GM12878 (cell line): ENCODE measurements at regions not wholly inside any gene's neighbourhood (a gene's known extent, or its start where the extent isn't known, plus 50 kb on each side); places are given as distances from the start of the nearest gene placed in this dataset.

Source experiments
- ATAC-seq: fragments of 200-7000 bp; cut with Tn5 transposase; 3 replicates; pipeline ENCODE4 v1.9.1; 2020; ENCODE audit warnings: mild to moderate bottlenecking, moderate library complexity
- BruUV-seq: library from RNA; stranded (reverse); fragments of 400-500 nt; replicated peaks from 2 replicates; lab custom pipeline; 2021; lab: Mats Ljungman, UMichigan
- CTCF ChIA-PET: fragments of 300-600 bp; sonication (Branson Sonifier 250); formaldehyde crosslinking; extraction: SDS; loops from one replicate; lab custom pipeline; 2021; ENCODE audit warnings: inconsistent platforms; lab: Yijun Ruan, JAX
- POLR2A ChIA-PET: fragments of 350-600 bp; formaldehyde crosslinking; extraction: SDS; loops from one replicate; lab custom pipeline; 2021; ENCODE audit warnings: inconsistent platforms; lab: Charles Lee
- RAD21 ChIA-PET: fragments of 300-600 bp; sonication (Branson Sonifier 250); formaldehyde crosslinking; loops from one replicate; lab custom pipeline; 2023; ENCODE audit warnings: antibody characterized with exemption; ENCODE audit not compliant: unreplicated experiment; lab: Charles Lee
- SMC1A ChIA-PET: fragments of 300-600 bp; sonication (Branson Sonifier 250); formaldehyde crosslinking; loops from one replicate; lab custom pipeline; 2023; ENCODE audit not compliant: unreplicated experiment, uncharacterized antibody; lab: Charles Lee
- DNase-seq: peaks from one replicate; pipeline ENCODE4 v3.0.0-alpha.2; 2011; ENCODE audit warnings: low read depth, low spot score
- FAIRE-seq: peaks from 3 replicates; lab custom pipeline; 2011; peaks lifted over from hg19 to GRCh38; lab: Jason Lieb, UNC
- H2AFZ ChIP-seq: 2 replicates; pipeline ENCODE4 v1.6.0; 2011; ENCODE audit warnings: low read depth, low read length, control low read depth; ENCODE audit not compliant: control insufficient read depth
- H3K27ac ChIP-seq: 2 replicates; pipeline ENCODE4 v1.5.1; 2011; ENCODE audit warnings: control low read depth; ENCODE audit not compliant: control insufficient read depth, insufficient read depth
- H3K27me3 ChIP-seq, 2 experiments: replicated peaks in 1 of 2; 2 replicates each; pipeline versions ENCODE4 v1.6.0 to v1.6.1; 2011; ENCODE audit warnings: low read length in 1 of 2; ENCODE audit not compliant: control insufficient read depth in 2 of 2, insufficient read depth in 2 of 2
- H3K36me3 ChIP-seq, 2 experiments: 2 replicates each; pipeline ENCODE4 v1.5.1; 2011; ENCODE audit warnings: low read length in 1 of 2; ENCODE audit not compliant: control insufficient read depth in 2 of 2, insufficient read depth in 2 of 2
- H3K4me1 ChIP-seq: 2 replicates; pipeline ENCODE4 v1.6.1; 2011; ENCODE audit warnings: mild to moderate bottlenecking, low read length, moderate library complexity, mixed read lengths; ENCODE audit not compliant: control insufficient read depth, insufficient read depth
- H3K4me2 ChIP-seq: 2 replicates; pipeline ENCODE4 v1.6.0; 2011; ENCODE audit warnings: control low read depth; ENCODE audit not compliant: control insufficient read depth, insufficient read depth
- H3K4me3 ChIP-seq: fragments of 200-600 bp; sonication (generic); 2 replicates; pipeline ENCODE4 v1.5.1; 2016
- H3K79me2 ChIP-seq: 2 replicates; pipeline ENCODE4 v1.6.0; 2011; ENCODE audit warnings: low read length; ENCODE audit not compliant: control insufficient read depth, insufficient read depth
- H3K9ac ChIP-seq: 2 replicates; pipeline ENCODE4 v1.8.0; 2011; ENCODE audit warnings: low read length, control low read depth, mixed read lengths; ENCODE audit not compliant: control insufficient read depth, insufficient read depth
- H3K9me3 ChIP-seq: replicated peaks from 3 replicates; pipeline ENCODE4 v1.5.1; 2011; ENCODE audit warnings: mild to moderate bottlenecking, low read length; ENCODE audit not compliant: control insufficient read depth, insufficient read depth
- H4K20me1 ChIP-seq: 2 replicates; pipeline ENCODE4 v1.6.0; 2011; ENCODE audit not compliant: control insufficient read depth, insufficient read depth
- BRCA1 ChIP-seq: IDR thresholded peaks from 2 replicates; pipeline ENCODE4 v1.6.1; 2011; ENCODE audit warnings: low read depth, low read length, improper control_type of control experiment
- CHD2 ChIP-seq: IDR thresholded peaks from 2 replicates; pipeline ENCODE4 v1.6.1; 2011; ENCODE audit warnings: low read depth, low read length, improper control_type of control experiment, borderline replicate concordance
- DPF2 ChIP-seq: fragments of 450-650 bp; IDR thresholded peaks from 2 replicates; pipeline ENCODE4 v1.6.1; 2017; ENCODE audit warnings: mild to moderate bottlenecking
- EED ChIP-seq: sonication (generic); IDR thresholded peaks from 2 replicates; pipeline ENCODE4 v1.6.1; 2016; ENCODE audit warnings: antibody characterized with exemption, low read depth
- ESRRA ChIP-seq: IDR thresholded peaks from 2 replicates; pipeline ENCODE4 v1.6.1; 2012; ENCODE audit warnings: mild to moderate bottlenecking, low read length, improper control_type of control experiment
- HDAC2 ChIP-seq: fragments of 200-600 bp; sonication (generic); IDR thresholded peaks from 2 replicates; pipeline ENCODE4 v1.6.1; 2017
- POU2F2 ChIP-seq: IDR thresholded peaks from 3 replicates; pipeline ENCODE4 v1.6.1; 2011; ENCODE audit warnings: low read depth, mild to moderate bottlenecking, low read length, borderline replicate concordance
- SMAD1 ChIP-seq: fragments of 450-650 bp; IDR thresholded peaks from 2 replicates; pipeline ENCODE4 v1.6.1; 2018; ENCODE audit warnings: mild to moderate bottlenecking, low read depth; ENCODE audit not compliant: partially characterized antibody
- SMAD5 ChIP-seq: IDR thresholded peaks from 2 replicates; pipeline ENCODE4 v1.6.1; 2016; ENCODE audit warnings: antibody characterized with exemption, low read depth
- TCF3 ChIP-seq: IDR thresholded peaks from 2 replicates; pipeline ENCODE4 v1.6.1; 2012; ENCODE audit warnings: low read depth, mild to moderate bottlenecking, low read length, borderline replicate concordance; ENCODE audit not compliant: insufficient read depth
- WGBS: methylation state at CpG from one replicate; pipeline ENCODE4 v1.1.6; 2016; ENCODE audit warnings: low lambda C conversion rate; ENCODE audit not compliant: insufficient replicate concordance, insufficient coverage; ENCODE audit errors: missing lambda C conversion rate; 5-methylcytosine and 5-hydroxymethylcytosine counted together
- in situ Hi-C: fragments of 300-500 bp; cut with MboI; formaldehyde crosslinking; loops from 9 replicates; pipeline ENCODE4 v1.14.3; 2018; ENCODE audit warnings: mixed read lengths
- intact Hi-C: fragments of 100-400 bp; cut with micrococcal nuclease; formaldehyde crosslinking; loops from one replicate; pipeline ENCODE4 v1.14.2; 2022; ENCODE audit not compliant: unreplicated experiment
- TF ChIP-seq, protein P1 (sequence below): fragments of 450-650 bp; IDR thresholded peaks from 2 replicates; pipeline ENCODE4 v1.6.1; 2017; ENCODE audit warnings: mild to moderate bottlenecking

DNA sequence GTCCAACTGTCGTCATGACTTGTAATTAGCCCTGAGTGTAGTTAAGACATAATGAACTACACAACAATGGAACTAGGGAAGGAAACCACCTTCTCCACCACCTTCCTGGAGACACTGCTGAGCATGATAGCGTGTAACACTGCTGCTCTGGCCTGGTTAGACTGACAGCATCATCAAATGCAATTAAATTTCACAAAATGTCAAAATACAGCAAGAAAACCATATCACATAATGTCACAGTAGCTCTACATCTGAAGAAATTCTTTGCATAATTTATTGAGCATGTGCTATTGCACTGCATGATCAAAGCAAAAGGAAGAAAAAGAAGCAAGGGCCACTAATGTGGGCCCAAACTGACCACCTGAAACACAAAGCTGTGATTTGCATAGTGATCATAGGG is 321.8 kb upstream of the TMTC1 start:
- ChIA-PET POLR2A (no interaction called here), CTCF (no interaction called here), SMC1A (no interaction called here), RAD21 (no interaction called here)
- in situ Hi-C loops (no loop called here), intact Hi-C loops (no loop called here)
- no peaks in the 10 kb centered on the region for H3K36me3 ChIP-seq
- ATAC-seq (no peak), FAIRE-seq (no peak)
- H3K79me2 ChIP-seq, result no peaks in the 10 kb centered on the region
- H3K27me3 ChIP-seq, result no peaks in the 10 kb centered on the region
- H3K4me3 ChIP-seq, result no peak overlapping the region
- no peak overlapping the region for H2AFZ ChIP-seq
- H4K20me1 ChIP-seq, result no peaks in the 10 kb centered on the region
- H3K4me1 ChIP-seq, result no peaks in the 10 kb centered on the region
- WGBS, result 0% methylated on average over 2 of the region's 2 CpGs
- H3K4me2 ChIP-seq, result no peak overlapping the region
- BruUV-seq, result no TSS peak
- no peak overlapping the region for H3K9ac ChIP-seq
- no peak overlapping the region for H3K27ac ChIP-seq
- H3K9me3 ChIP-seq, result no peaks in the 10 kb centered on the region
- TF ChIP-seq SMAD1, result no peak
- TF ChIP-seq, all 136 proteins: peak for 0
- no peak for DNase-seq

DNA sequence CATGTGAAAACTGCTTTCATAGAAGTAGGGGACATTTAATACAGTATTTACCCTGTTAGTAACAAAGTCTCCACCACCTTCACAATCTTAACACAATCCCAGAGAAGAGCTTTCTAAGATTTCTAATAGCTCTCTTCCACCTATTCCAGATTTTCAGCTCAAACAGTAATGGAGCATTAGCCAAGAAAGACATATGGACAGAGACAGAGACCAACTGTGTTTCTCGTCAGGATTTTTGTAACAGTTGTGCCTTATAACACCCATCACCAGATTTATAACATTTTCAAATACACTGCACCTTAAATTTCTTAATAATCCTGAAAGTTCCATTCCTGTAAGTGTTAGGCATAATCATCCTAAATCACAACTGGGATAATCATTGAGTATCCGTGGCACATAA is 321.2 kb upstream of the TMTC1 start:
- CTCF ChIA-PET, result no interaction called here
- Histone ChIP-seq H3K79me2 (no peaks in the 10 kb centered on the region), H3K9ac (no peak overlapping the region), H2AFZ (no peak overlapping the region), H3K4me1 (no peaks in the 10 kb centered on the region), H3K36me3 (no peaks in the 10 kb centered on the region), H4K20me1 (no peaks in the 10 kb centered on the region), H3K4me3 (no peak overlapping the region), H3K27ac (no peak overlapping the region), H3K4me2 (no peak overlapping the region), H3K27me3 (no peaks in the 10 kb centered on the region), H3K9me3 (no peaks in the 10 kb centered on the region)
- ATAC-seq, result no peak
- DNase-seq, result no peak
- SMC1A ChIA-PET, result no interaction called here
- 11% methylated on average over 2 of the region's 2 CpGs for WGBS
- no TSS peak for BruUV-seq
- no peak for FAIRE-seq
- POLR2A ChIA-PET, result no interaction called here
- RAD21 ChIA-PET, result no interaction called here
- no peak for TF ChIP-seq CHD2
- no peak for TF ChIP-seq DPF2
- TF ChIP-seq ESRRA, result no peak
- TF ChIP-seq EED, result no peak
- TF ChIP-seq BRCA1, result no peak
- no peak for TF ChIP-seq TCF3
- TF ChIP-seq POU2F2, result no peak
- no peak for TF ChIP-seq SMAD5
- TF ChIP-seq, protein P1, sequence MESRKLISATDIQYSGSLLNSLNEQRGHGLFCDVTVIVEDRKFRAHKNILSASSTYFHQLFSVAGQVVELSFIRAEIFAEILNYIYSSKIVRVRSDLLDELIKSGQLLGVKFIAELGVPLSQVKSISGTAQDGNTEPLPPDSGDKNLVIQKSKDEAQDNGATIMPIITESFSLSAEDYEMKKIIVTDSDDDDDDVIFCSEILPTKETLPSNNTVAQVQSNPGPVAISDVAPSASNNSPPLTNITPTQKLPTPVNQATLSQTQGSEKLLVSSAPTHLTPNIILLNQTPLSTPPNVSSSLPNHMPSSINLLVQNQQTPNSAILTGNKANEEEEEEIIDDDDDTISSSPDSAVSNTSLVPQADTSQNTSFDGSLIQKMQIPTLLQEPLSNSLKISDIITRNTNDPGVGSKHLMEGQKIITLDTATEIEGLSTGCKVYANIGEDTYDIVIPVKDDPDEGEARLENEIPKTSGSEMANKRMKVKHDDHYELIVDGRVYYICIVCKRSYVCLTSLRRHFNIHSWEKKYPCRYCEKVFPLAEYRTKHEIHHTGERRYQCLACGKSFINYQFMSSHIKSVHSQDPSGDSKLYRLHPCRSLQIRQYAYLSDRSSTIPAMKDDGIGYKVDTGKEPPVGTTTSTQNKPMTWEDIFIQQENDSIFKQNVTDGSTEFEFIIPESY, result no peak
- TF ChIP-seq HDAC2, result no peak
- intact Hi-C loops (no loop called here), in situ Hi-C loops (no loop called here)
